Muscle of leg (tissue), 3 donors: ENCODE measurements at regions not wholly inside any gene's neighbourhood (a gene's known extent, or its start where the extent isn't known, plus 50 kb on each side); places are given as distances from the start of the nearest gene placed in this dataset.

Experiments
- DNase-seq: peaks from one replicate; pipeline ENCODE4 v3.0.0; 2013
- H3K27ac ChIP-seq: one replicate; pipeline ENCODE4 v1.5.1; 2013; ENCODE audit warnings: mild to moderate bottlenecking, low read length, control low read depth
- H3K27me3 ChIP-seq: one replicate; pipeline ENCODE4 v1.6.1; 2013; ENCODE audit warnings: low read length; ENCODE audit not compliant: control insufficient read depth, insufficient read depth
- H3K36me3 ChIP-seq: one replicate; pipeline ENCODE4 v1.6.1; 2013; ENCODE audit warnings: low read length; ENCODE audit not compliant: control insufficient read depth, insufficient read depth
- H3K4me1 ChIP-seq: one replicate; pipeline ENCODE4 v1.6.1; 2013; ENCODE audit warnings: low read length; ENCODE audit not compliant: control insufficient read depth, insufficient read depth
- H3K4me3 ChIP-seq: one replicate; pipeline ENCODE4 v1.5.1; 2013; ENCODE audit warnings: low read length, control low read depth
- H3K9me3 ChIP-seq: replicated peaks from 2 replicates; pipeline ENCODE4 v1.6.1; 2013; ENCODE audit warnings: low read depth, low read length; ENCODE audit not compliant: control insufficient read depth
- WGBS: methylation state at CpG from one replicate; pipeline ENCODE4 v1.1.5; 2013; ENCODE audit warnings: missing lambda C conversion rate; ENCODE audit not compliant: insufficient coverage; 5-methylcytosine and 5-hydroxymethylcytosine counted together

GRCh38 chr2:604385-604784 is 72.8 kb downstream of the TMEM18 start:
- Histone ChIP-seq H3K4me1 (no peaks in the 10 kb centered on the region), H3K9me3 (no peaks in the 10 kb centered on the region), H3K36me3 (no peaks in the 10 kb centered on the region), H3K4me3 (no peak overlapping the region), H3K27me3 (no peaks in the 10 kb centered on the region), H3K27ac (no peak overlapping the region)
- DNase-seq = no peak
- WGBS = 73% methylated on average over 8 of the region's 9 CpGs

- DNase-seq = no peak
- H3K36me3 ChIP-seq = no peaks in the 10 kb centered on the region
- no peak overlapping the region for H3K27ac ChIP-seq
- H3K4me3 ChIP-seq = no peak overlapping the region
- WGBS = 61% methylated on average over 8 of the region's 8 CpGs
- H3K9me3 ChIP-seq = no peaks in the 10 kb centered on the region
- H3K27me3 ChIP-seq = no peaks in the 10 kb centered on the region
- H3K4me1 ChIP-seq = no peaks in the 10 kb centered on the region
Measured at GRCh38 chr2:603869-604268, 73.3 kb downstream of the TMEM18 start.

- WGBS = 70% methylated on average over 2 of the region's 5 CpGs
- Histone ChIP-seq H3K4me3 (no peak overlapping the region), H3K36me3 (no peaks in the 10 kb centered on the region), H3K27me3 (no peaks in the 10 kb centered on the region), H3K4me1 (no peaks in the 10 kb centered on the region), H3K9me3 (no peaks in the 10 kb centered on the region), H3K27ac (no peak overlapping the region)
- no peak for DNase-seq
Measured at GRCh38 chr2:603427-603826, 73.8 kb downstream of the TMEM18 start.

- H3K27me3 ChIP-seq = no peaks in the 10 kb centered on the region
- 78% methylated on average over 9 of the region's 14 CpGs for WGBS
- H3K36me3 ChIP-seq = no peaks in the 10 kb centered on the region
- no peak overlapping the region for H3K27ac ChIP-seq
- H3K9me3 ChIP-seq = no peaks in the 10 kb centered on the region
- no peak for DNase-seq
- H3K4me3 ChIP-seq = no peak overlapping the region
- no peaks in the 10 kb centered on the region for H3K4me1 ChIP-seq
Measured at GRCh38 chr2:602571-603359, 74.4 kb downstream of the TMEM18 start.

- Histone ChIP-seq H3K36me3 (no peaks in the 10 kb centered on the region), H3K4me1 (no peaks in the 10 kb centered on the region), H3K4me3 (no peak overlapping the region), H3K27me3 (no peaks in the 10 kb centered on the region), H3K27ac (no peak overlapping the region), H3K9me3 (no peaks in the 10 kb centered on the region)
- no peak for DNase-seq
- 89% methylated on average over 20 of the region's 29 CpGs for WGBS
Measured at GRCh38 chr2:601806-602455, 75.3 kb downstream of the TMEM18 start.

GRCh38 chr2:601387-601698 is 75.9 kb downstream of the TMEM18 start:
- DNase-seq = no peak
- Histone ChIP-seq H3K4me3 (no peak overlapping the region), H3K36me3 (no peaks in the 10 kb centered on the region), H3K27ac (no peak overlapping the region), H3K9me3 (no peaks in the 10 kb centered on the region), H3K4me1 (no peaks in the 10 kb centered on the region), H3K27me3 (no peaks in the 10 kb centered on the region)
- WGBS = 75% methylated on average over 10 of the region's 10 CpGs

- no peaks in the 10 kb centered on the region for H3K4me1 ChIP-seq
- no peak overlapping the region for H3K27ac ChIP-seq
- no peak overlapping the region for H3K4me3 ChIP-seq
- H3K9me3 ChIP-seq = no peaks in the 10 kb centered on the region
- no peak for DNase-seq
- 89% methylated on average over 18 of the region's 23 CpGs for WGBS
- H3K27me3 ChIP-seq = no peaks in the 10 kb centered on the region
- no peaks in the 10 kb centered on the region for H3K36me3 ChIP-seq
Measured at GRCh38 chr2:600542-601386, 76.4 kb downstream of the TMEM18 start.

- no peaks in the 10 kb centered on the region for H3K36me3 ChIP-seq
- 90% methylated on average over 6 of the region's 8 CpGs for WGBS
- no peak overlapping the region for H3K4me3 ChIP-seq
- H3K4me1 ChIP-seq = no peaks in the 10 kb centered on the region
- no peaks in the 10 kb centered on the region for H3K27me3 ChIP-seq
- DNase-seq = no peak
- no peak overlapping the region for H3K27ac ChIP-seq
- H3K9me3 ChIP-seq = no peaks in the 10 kb centered on the region
Measured at GRCh38 chr2:599601-600000, 77.6 kb downstream of the TMEM18 start.

GRCh38 chr2:598058-598802 is 79.0 kb downstream of the TMEM18 start:
- Histone ChIP-seq H3K4me3 (no peak overlapping the region), H3K36me3 (no peaks in the 10 kb centered on the region), H3K27ac (no peak overlapping the region), H3K27me3 (no peaks in the 10 kb centered on the region), H3K9me3 (no peaks in the 10 kb centered on the region), H3K4me1 (no peaks in the 10 kb centered on the region)
- 86% methylated on average over 15 of the region's 17 CpGs for WGBS
- DNase-seq = no peak
